Liver (tissue), 7 donors: ENCODE measurements at regions not wholly inside any gene's neighbourhood (a gene's known extent, or its start where the extent isn't known, plus 50 kb on each side); places are given as distances from the start of the nearest gene placed in this dataset.

Source experiments
- DNase-seq: peaks from one replicate; pipeline ENCODE4 v3.0.0-alpha.2; 2017; ENCODE audit warnings: low spot score
- H3K27ac ChIP-seq, 2 donors: one replicate each; pipeline ENCODE4 v1.7.0; 2013; ENCODE audit warnings: inconsistent platforms in 2 of 2, low read length in 2 of 2, control low read depth in 1 of 2, low read depth in 1 of 2, mild to moderate bottlenecking in 1 of 2
- H3K27me3 ChIP-seq, 4 donors: one replicate each; pipeline versions ENCODE4 v1.6.1 to v1.7.0; 2013; ENCODE audit warnings: low read length in 3 of 4, inconsistent platforms in 1 of 4, mild to moderate bottlenecking in 1 of 4, moderate library complexity in 1 of 4; ENCODE audit not compliant: control insufficient read depth in 4 of 4, insufficient read depth in 4 of 4
- H3K36me3 ChIP-seq, 4 donors: one replicate each; pipeline versions ENCODE4 v1.6.1 to v1.7.0; 2013; ENCODE audit warnings: low read length in 3 of 4, mild to moderate bottlenecking in 3 of 4, low read depth in 1 of 4, moderate library complexity in 1 of 4; ENCODE audit not compliant: control insufficient read depth in 4 of 4, insufficient read depth in 3 of 4
- H3K4me1 ChIP-seq, 4 donors: one replicate each; pipeline versions ENCODE4 v1.6.1 to v1.7.0; 2013; ENCODE audit warnings: low read length in 3 of 4, mild to moderate bottlenecking in 3 of 4, moderate library complexity in 1 of 4; ENCODE audit not compliant: control insufficient read depth in 4 of 4, insufficient read depth in 4 of 4
- H3K4me3 ChIP-seq, 3 donors: one replicate each; pipeline versions ENCODE4 v1.6.1 to v1.7.0; 2013; ENCODE audit warnings: low read length in 3 of 3, control low read depth in 1 of 3, low read depth in 1 of 3, mild to moderate bottlenecking in 1 of 3
- H3K9ac ChIP-seq, 2 donors: one replicate each; pipeline ENCODE4 v1.7.0; 2013; ENCODE audit warnings: low read length in 2 of 2, mild to moderate bottlenecking in 2 of 2, moderate library complexity in 2 of 2, control low read depth in 1 of 2, low read depth in 1 of 2
- H3K9me3 ChIP-seq, 4 donors: one replicate each; pipeline versions ENCODE4 v1.6.1 to v1.7.0; 2013; ENCODE audit warnings: low read length in 3 of 4; ENCODE audit not compliant: control insufficient read depth in 4 of 4
- ATF3 ChIP-seq: IDR thresholded peaks from 2 replicates; pipeline ENCODE4 v1.6.1; 2016; ENCODE audit warnings: antibody characterized with exemption
- FOXA2 ChIP-seq: IDR thresholded peaks from 2 replicates; pipeline ENCODE4 v1.6.1; 2016; ENCODE audit warnings: antibody characterized with exemption
- HNF4G ChIP-seq: IDR thresholded peaks from 2 replicates; pipeline ENCODE4 v1.6.1; 2016; ENCODE audit warnings: antibody characterized with exemption
- JUND ChIP-seq, 2 donors: IDR thresholded peaks; 2 replicates each; pipeline ENCODE4 v1.6.1; 2016; ENCODE audit warnings: antibody characterized with exemption in 2 of 2
- MAX ChIP-seq: IDR thresholded peaks from 2 replicates; pipeline ENCODE4 v1.6.1; 2016; ENCODE audit warnings: antibody characterized with exemption
- NR2F2 ChIP-seq: IDR thresholded peaks from 2 replicates; pipeline ENCODE4 v1.6.1; 2016; ENCODE audit warnings: antibody characterized with exemption
- RAD21 ChIP-seq, 2 donors: IDR thresholded peaks; 2 replicates each; pipeline ENCODE4 v1.6.1; 2016; ENCODE audit warnings: antibody characterized with exemption in 2 of 2, mild to moderate bottlenecking in 2 of 2
- REST ChIP-seq: IDR thresholded peaks from 2 replicates; pipeline ENCODE4 v1.6.1; 2016; ENCODE audit warnings: antibody characterized with exemption, mild to moderate bottlenecking
- RXRA ChIP-seq, 2 donors: IDR thresholded peaks; 2 replicates each; pipeline ENCODE4 v1.6.1; 2017 to 2018; ENCODE audit warnings: antibody characterized with exemption in 2 of 2, mild to moderate bottlenecking in 1 of 2
- YY1 ChIP-seq: IDR thresholded peaks from 2 replicates; pipeline ENCODE4 v1.6.1; 2016; ENCODE audit warnings: antibody characterized with exemption, mild to moderate bottlenecking
- ZBTB33 ChIP-seq: IDR thresholded peaks from 2 replicates; pipeline ENCODE4 v1.6.1; 2016; ENCODE audit warnings: antibody characterized with exemption
- WGBS: extraction: QIAGEN DNeasy Blood & Tissue Kit; methylation state at CpG from one replicate; pipeline ENCODE4 v1.1.7; 2013; 5-methylcytosine and 5-hydroxymethylcytosine counted together
- donor health status: healthy.
- donor health status: healthy.
- donor health status: healthy.
- donor health status: healthy.

GRCh38 chr20:58133020-58133808 lies 95.2 kb downstream of the ANKRD60 start:
- Histone ChIP-seq H3K27me3 (peaks cover 0 to 19% (median 1%) of the 10 kb centered on the region in 4 donors), H3K4me1 (peaks cover 0 to 3% (median 1%) of the 10 kb centered on the region in 4 donors), H3K4me3 (no peak overlapping the region), H3K36me3 (no peaks in the 10 kb centered on the region), H3K9ac (no peak overlapping the region), H3K9me3 (no peaks in the 10 kb centered on the region), H3K27ac (no peak overlapping the region)
- no peak for DNase-seq
- TF ChIP-seq JUND (IDR thresholded peaks at IDR 0.05) (no peak), REST (no peak), FOXA2 (no peak), ATF3 (no peak), ZBTB33 (no peak)
- WGBS: 74% methylated on average over 9 of the region's 9 CpGs

- no peak for DNase-seq
- H3K27me3 ChIP-seq: peaks cover 0 to 19% (median 1%) of the 10 kb centered on the region in 4 donors
- TF ChIP-seq HNF4G (no peak), RAD21 (IDR thresholded peaks at IDR 0.05) (no peak), MAX (no peak), NR2F2 (no peak), YY1 (no peak), RXRA (IDR thresholded peaks at IDR 0.05) (no peak)
Observed at GRCh38 chr20:58131551-58132142, 96.8 kb downstream of the ANKRD60 start.

More at GRCh38 chr20:58131551-58132142, 96.8 kb downstream of the ANKRD60 start:
- H3K9me3 ChIP-seq: no peaks in the 10 kb centered on the region
- no peak overlapping the region for H3K4me3 ChIP-seq
- H3K4me1 ChIP-seq: peaks cover 0 to 3% (median 1%) of the 10 kb centered on the region in 4 donors
- H3K36me3 ChIP-seq: no peaks in the 10 kb centered on the region
- H3K9ac ChIP-seq: peak overlapping the region in 1 of 2 donors; percentile 12
- no peak overlapping the region for H3K27ac ChIP-seq
- WGBS: 25% methylated on average over 8 of the region's 8 CpGs
